Activated CD4-positive, alpha-beta T cell treated with anti-CD3 and anti-CD28 coated beads, Interleukin-2, amount 10 ng/mL, durations not matched to agents 24 days and 14 days (primary cell): ENCODE measurements at regions not wholly inside any gene's neighbourhood (a gene's known extent, or its start where the extent isn't known, plus 50 kb on each side); places are given as distances from the start of the nearest gene placed in this dataset.

Experiments used
- DNase-seq: peaks from one replicate; pipeline ENCODE4 v3.0.0; 2022
- H3K27ac Mint-ChIP-seq: one replicate; pipeline ENCODE4 v1.8.0; 2022; ENCODE audit warnings: mild to moderate bottlenecking, mixed read lengths
- H3K27me3 Mint-ChIP-seq: one replicate; pipeline ENCODE4 v1.8.0; 2022; ENCODE audit warnings: mixed read lengths
- H3K36me3 Mint-ChIP-seq: one replicate; pipeline ENCODE4 v1.8.0; 2022; ENCODE audit warnings: low read depth, mild to moderate bottlenecking, mixed read lengths
- H3K4me1 Mint-ChIP-seq: one replicate; pipeline ENCODE4 v1.8.0; 2021; ENCODE audit warnings: mixed read lengths
- H3K4me3 Mint-ChIP-seq: one replicate; pipeline ENCODE4 v1.8.0; 2022; ENCODE audit warnings: mild to moderate bottlenecking, moderate library complexity, mixed read lengths
- H3K9me3 Mint-ChIP-seq: one replicate; pipeline ENCODE4 v1.8.0; 2021; ENCODE audit warnings: mixed read lengths
- intact Hi-C: fragments of 100-400 bp; cut with micrococcal nuclease; formaldehyde crosslinking; loops from one replicate; pipeline ENCODE4 v1.15.1; 2023

- H3K27me3 Mint-ChIP-seq: no peaks in the 10 kb centered on the region
- intact Hi-C loops: no loop called here
- H3K9me3 Mint-ChIP-seq: no peaks in the 10 kb centered on the region
- H3K27ac Mint-ChIP-seq: no peak overlapping the region
- H3K4me3 Mint-ChIP-seq: no peak overlapping the region
- no peak for DNase-seq
- H3K4me1 Mint-ChIP-seq: no peaks in the 10 kb centered on the region
- H3K36me3 Mint-ChIP-seq: no peaks in the 10 kb centered on the region
Observed at GRCh38 chr11:106463796-106464201, 386.3 kb downstream of the AASDHPPT start.

GRCh38 chr11:106464728-106465127 is 387.3 kb downstream of the AASDHPPT start:
- Mint-ChIP-seq H3K9me3 (no peaks in the 10 kb centered on the region), H3K27me3 (no peaks in the 10 kb centered on the region), H3K27ac (no peak overlapping the region), H3K4me1 (no peaks in the 10 kb centered on the region), H3K36me3 (no peaks in the 10 kb centered on the region), H3K4me3 (no peak overlapping the region)
- intact Hi-C loops: no loop called here
- no peak for DNase-seq

GRCh38 chr11:106466521-106467080 is 389.1 kb downstream of the AASDHPPT start:
- intact Hi-C loops: no loop called here
- Mint-ChIP-seq H3K27ac (no peak overlapping the region), H3K27me3 (no peaks in the 10 kb centered on the region), H3K4me1 (no peaks in the 10 kb centered on the region), H3K4me3 (no peak overlapping the region), H3K9me3 (no peaks in the 10 kb centered on the region), H3K36me3 (no peaks in the 10 kb centered on the region)
- DNase-seq: no peak

- H3K36me3 Mint-ChIP-seq: no peaks in the 10 kb centered on the region
- intact Hi-C loops: no loop called here
- no peaks in the 10 kb centered on the region for H3K9me3 Mint-ChIP-seq
- no peaks in the 10 kb centered on the region for H3K4me1 Mint-ChIP-seq
- no peak overlapping the region for H3K4me3 Mint-ChIP-seq
- no peak overlapping the region for H3K27ac Mint-ChIP-seq
- no peaks in the 10 kb centered on the region for H3K27me3 Mint-ChIP-seq
- no peak for DNase-seq
Observed at GRCh38 chr11:106467501-106467900, 390.0 kb downstream of the AASDHPPT start.

GRCh38 chr11:106468086-106468485 is 390.6 kb downstream of the AASDHPPT start:
- no peak overlapping the region for H3K27ac Mint-ChIP-seq
- no peak overlapping the region for H3K4me3 Mint-ChIP-seq
- H3K9me3 Mint-ChIP-seq: no peaks in the 10 kb centered on the region
- H3K36me3 Mint-ChIP-seq: no peaks in the 10 kb centered on the region
- intact Hi-C loops: no loop called here
- H3K4me1 Mint-ChIP-seq: no peaks in the 10 kb centered on the region
- no peak for DNase-seq
- H3K27me3 Mint-ChIP-seq: no peaks in the 10 kb centered on the region

- Mint-ChIP-seq H3K27me3 (no peaks in the 10 kb centered on the region), H3K36me3 (no peaks in the 10 kb centered on the region), H3K4me3 (no peak overlapping the region), H3K27ac (no peak overlapping the region), H3K4me1 (no peaks in the 10 kb centered on the region), H3K9me3 (peaks cover under 1% of the 10 kb centered on the region)
- intact Hi-C loops: no loop called here
- no peak for DNase-seq
Observed at GRCh38 chr11:106468531-106468930, 391.1 kb downstream of the AASDHPPT start.

- no peaks in the 10 kb centered on the region for H3K27me3 Mint-ChIP-seq
- peaks cover 4% of the 10 kb centered on the region for H3K9me3 Mint-ChIP-seq
- no peaks in the 10 kb centered on the region for H3K36me3 Mint-ChIP-seq
- no peaks in the 10 kb centered on the region for H3K4me1 Mint-ChIP-seq
- no peak for DNase-seq
- no peak overlapping the region for H3K27ac Mint-ChIP-seq
- H3K4me3 Mint-ChIP-seq: no peak overlapping the region
- intact Hi-C loops: no loop called here
Observed at GRCh38 chr11:106470230-106470629, 392.8 kb downstream of the AASDHPPT start.

GRCh38 chr11:106471276-106471675 is 393.8 kb downstream of the AASDHPPT start:
- H3K36me3 Mint-ChIP-seq: no peaks in the 10 kb centered on the region
- no peaks in the 10 kb centered on the region for H3K4me1 Mint-ChIP-seq
- H3K9me3 Mint-ChIP-seq: peaks cover 4% of the 10 kb centered on the region
- intact Hi-C loops: no loop called here
- H3K4me3 Mint-ChIP-seq: no peak overlapping the region
- no peak for DNase-seq
- H3K27ac Mint-ChIP-seq: no peak overlapping the region
- no peaks in the 10 kb centered on the region for H3K27me3 Mint-ChIP-seq

- Mint-ChIP-seq H3K9me3 (peaks cover 4% of the 10 kb centered on the region), H3K4me1 (no peaks in the 10 kb centered on the region), H3K27me3 (no peaks in the 10 kb centered on the region), H3K36me3 (no peaks in the 10 kb centered on the region), H3K4me3 (no peak overlapping the region), H3K27ac (no peak overlapping the region)
- no peak for DNase-seq
- intact Hi-C loops: no loop called here
Observed at GRCh38 chr11:106473089-106473722, 395.7 kb downstream of the AASDHPPT start.

- no peaks in the 10 kb centered on the region for H3K27me3 Mint-ChIP-seq
Observed at GRCh38 chr11:106474274-106474673, 396.8 kb downstream of the AASDHPPT start.

GRCh38 chr11:106475181-106475580 is 397.7 kb downstream of the AASDHPPT start:
- intact Hi-C loops: no loop called here
- Mint-ChIP-seq H3K27ac (no peak overlapping the region), H3K36me3 (no peaks in the 10 kb centered on the region), H3K4me1 (no peaks in the 10 kb centered on the region), H3K4me3 (no peak overlapping the region), H3K9me3 (peaks cover 7% of the 10 kb centered on the region), H3K27me3 (no peaks in the 10 kb centered on the region)
- no peak for DNase-seq

More at GRCh38 chr11:106474274-106474673, 396.8 kb downstream of the AASDHPPT start:
- intact Hi-C loops: no loop called here
- H3K4me3 Mint-ChIP-seq: no peak overlapping the region
- DNase-seq: no peak
- H3K9me3 Mint-ChIP-seq: peaks cover 7% of the 10 kb centered on the region
- H3K4me1 Mint-ChIP-seq: no peaks in the 10 kb centered on the region
- no peak overlapping the region for H3K27ac Mint-ChIP-seq
- H3K36me3 Mint-ChIP-seq: no peaks in the 10 kb centered on the region

GRCh38 chr11:106477776-106478175 is 400.3 kb downstream of the AASDHPPT start:
- Mint-ChIP-seq H3K36me3 (no peaks in the 10 kb centered on the region), H3K4me3 (no peak overlapping the region)
- intact Hi-C loops: no loop called here

GRCh38 chr11:106479646-106480045 is 402.2 kb downstream of the AASDHPPT start:
- H3K4me1 Mint-ChIP-seq: no peaks in the 10 kb centered on the region
- peaks cover 3% of the 10 kb centered on the region for H3K9me3 Mint-ChIP-seq
- no peak for DNase-seq
- H3K4me3 Mint-ChIP-seq: no peak overlapping the region
- no peaks in the 10 kb centered on the region for H3K27me3 Mint-ChIP-seq
- intact Hi-C loops: no loop called here
- H3K36me3 Mint-ChIP-seq: no peaks in the 10 kb centered on the region
- no peak overlapping the region for H3K27ac Mint-ChIP-seq

More at GRCh38 chr11:106477776-106478175, 400.3 kb downstream of the AASDHPPT start:
- Mint-ChIP-seq H3K4me1 (no peaks in the 10 kb centered on the region), H3K27ac (no peak overlapping the region), H3K9me3 (peaks cover 7% of the 10 kb centered on the region), H3K27me3 (no peaks in the 10 kb centered on the region)
- DNase-seq: no peak

- peaks cover 3% of the 10 kb centered on the region for H3K9me3 Mint-ChIP-seq
- H3K4me1 Mint-ChIP-seq: no peaks in the 10 kb centered on the region
- DNase-seq: no peak
- no peak overlapping the region for H3K27ac Mint-ChIP-seq
- no peaks in the 10 kb centered on the region for H3K27me3 Mint-ChIP-seq
- H3K4me3 Mint-ChIP-seq: no peak overlapping the region
- intact Hi-C loops: no loop called here
- no peaks in the 10 kb centered on the region for H3K36me3 Mint-ChIP-seq
Observed at GRCh38 chr11:106480581-106481190, 403.2 kb downstream of the AASDHPPT start.
